22Rv1 (cell line): ENCODE measurements at regions not wholly inside any gene's neighbourhood (a gene's known extent, or its start where the extent isn't known, plus 50 kb on each side); places are given as distances from the start of the nearest gene placed in this dataset.

Experiments
- H3K27ac ChIP-seq: fragments of 450-650 bp; 2 replicates; pipeline ENCODE4 v1.5.1; 2017
- CTCF ChIP-seq: fragments of 450-650 bp; IDR thresholded peaks from 2 replicates; pipeline ENCODE4 v1.5.1; 2017; ENCODE audit warnings: mild to moderate bottlenecking
- ZFX ChIP-seq: fragments of 450-650 bp; IDR thresholded peaks from 2 replicates; pipeline ENCODE4 v1.6.1; 2017; ENCODE audit warnings: antibody characterized with exemption, borderline replicate concordance

- TF ChIP-seq ZFX = no peak
- TF ChIP-seq CTCF = no peak
- H3K27ac ChIP-seq = no peak overlapping the region
Measured at GRCh38 chr9:84125046-84125445, 144.4 kb downstream of the RMI1 start.

- TF ChIP-seq CTCF (no peak), ZFX (no peak)
Measured at GRCh38 chr9:84129529-84129928, 148.9 kb downstream of the RMI1 start.

GRCh38 chr9:84136119-84136868, 155.7 kb downstream of the RMI1 start:
- peak overlapping the region; percentile 43; the same call in 1 of the 2 replicates for H3K27ac ChIP-seq
- TF ChIP-seq ZFX (no peak), CTCF (no peak)

More at GRCh38 chr9:84129529-84129928, 148.9 kb downstream of the RMI1 start:
- H3K27ac ChIP-seq = no peak overlapping the region

- TF ChIP-seq ZFX (no peak), CTCF (no peak)
- no peak overlapping the region for H3K27ac ChIP-seq
Measured at GRCh38 chr9:84137968-84138367, 157.4 kb downstream of the RMI1 start.

GRCh38 chr9:84138541-84138940, 157.9 kb downstream of the RMI1 start:
- no peak for TF ChIP-seq ZFX
- TF ChIP-seq CTCF = no peak
- H3K27ac ChIP-seq = no peak overlapping the region

GRCh38 chr9:84139296-84140070, 158.9 kb downstream of the RMI1 start:
- TF ChIP-seq ZFX = no peak
- no peak for TF ChIP-seq CTCF
- no peak overlapping the region for H3K27ac ChIP-seq
